Osteoblast (primary cell): ENCODE measurements at regions not wholly inside any gene's neighbourhood (a gene's known extent, or its start where the extent isn't known, plus 50 kb on each side); places are given as distances from the start of the nearest gene placed in this dataset.

Experiments
- DNase-seq: peaks from one replicate; pipeline ENCODE4 v3.0.0; 2011; ENCODE audit warnings: low spot score, mixed read lengths; ENCODE audit not compliant: insufficient read length; ENCODE audit errors: missing footprints
- H2AFZ ChIP-seq: 2 replicates; pipeline ENCODE4 v1.6.0; 2011; ENCODE audit warnings: mild to moderate bottlenecking, low read length
- H3K27ac ChIP-seq: 2 replicates; pipeline ENCODE4 v1.5.1; 2011; ENCODE audit warnings: mild to moderate bottlenecking, low read depth, low read length, moderate library complexity
- H3K27me3 ChIP-seq: 2 replicates; pipeline ENCODE4 v1.6.0; 2012; ENCODE audit warnings: mild to moderate bottlenecking, control low read depth, inconsistent platforms, low read length, moderate library complexity; ENCODE audit not compliant: insufficient read depth
- H3K36me3 ChIP-seq: 2 replicates; pipeline ENCODE4 v1.5.1; 2011; ENCODE audit warnings: mild to moderate bottlenecking, low read length, control low read depth, moderate library complexity; ENCODE audit not compliant: insufficient read depth
- H3K4me1 ChIP-seq: 2 replicates; pipeline ENCODE4 v1.5.1; 2011; ENCODE audit warnings: mild to moderate bottlenecking, low read length, control low read depth, moderate library complexity; ENCODE audit not compliant: insufficient read depth
- H3K4me2 ChIP-seq: 2 replicates; pipeline ENCODE4 v1.6.0; 2011; ENCODE audit warnings: mild to moderate bottlenecking, low read length; ENCODE audit not compliant: insufficient read depth
- H3K4me3 ChIP-seq: fragments of 200-600 bp; sonication (generic); 3 replicates; pipeline ENCODE4 v1.5.1; 2012; ENCODE audit warnings: mild to moderate bottlenecking, low read length, inconsistent platforms; ENCODE audit not compliant: insufficient read depth
- H3K79me2 ChIP-seq: 2 replicates; pipeline ENCODE4 v1.6.0; 2012; ENCODE audit warnings: mild to moderate bottlenecking, low read length, control low read depth, inconsistent platforms; ENCODE audit not compliant: insufficient read depth
- H3K9me3 ChIP-seq: 2 replicates; pipeline ENCODE4 v1.5.1; 2011; ENCODE audit warnings: low read depth, low read length, control low read depth
- H4K20me1 ChIP-seq: 2 replicates; pipeline ENCODE4 v1.6.0; 2012; ENCODE audit warnings: mild to moderate bottlenecking, low read length, control low read depth; ENCODE audit not compliant: insufficient read depth
- TF ChIP-seq, protein P1 (sequence below): IDR thresholded peaks from 2 replicates; pipeline ENCODE4 v1.5.1; 2011; ENCODE audit warnings: mild to moderate bottlenecking, low read depth, low read length, moderate library complexity; ENCODE audit errors: extremely low read depth

DNA sequence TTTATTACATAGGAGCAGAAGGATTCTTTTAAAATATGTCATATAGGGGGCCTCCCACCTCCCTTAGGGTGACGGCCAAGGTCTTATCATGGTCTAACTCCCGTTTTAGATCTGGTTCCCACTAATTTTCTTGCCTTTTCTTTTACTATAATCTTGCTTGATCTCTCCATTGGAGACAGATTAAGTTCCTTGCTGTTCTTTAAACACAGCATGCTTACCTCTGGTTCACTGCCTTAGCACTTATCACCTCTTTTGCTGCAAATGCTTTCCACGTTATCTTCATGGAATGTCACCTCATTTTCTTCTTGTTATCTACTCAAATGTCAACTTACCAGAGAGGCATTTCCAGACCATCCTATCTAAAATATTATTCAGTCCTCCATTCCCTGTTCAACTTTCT, 1047.6 kb downstream of the TLE4 start:
- no peaks in the 10 kb centered on the region for H3K4me1 ChIP-seq
- TF ChIP-seq, protein P1, sequence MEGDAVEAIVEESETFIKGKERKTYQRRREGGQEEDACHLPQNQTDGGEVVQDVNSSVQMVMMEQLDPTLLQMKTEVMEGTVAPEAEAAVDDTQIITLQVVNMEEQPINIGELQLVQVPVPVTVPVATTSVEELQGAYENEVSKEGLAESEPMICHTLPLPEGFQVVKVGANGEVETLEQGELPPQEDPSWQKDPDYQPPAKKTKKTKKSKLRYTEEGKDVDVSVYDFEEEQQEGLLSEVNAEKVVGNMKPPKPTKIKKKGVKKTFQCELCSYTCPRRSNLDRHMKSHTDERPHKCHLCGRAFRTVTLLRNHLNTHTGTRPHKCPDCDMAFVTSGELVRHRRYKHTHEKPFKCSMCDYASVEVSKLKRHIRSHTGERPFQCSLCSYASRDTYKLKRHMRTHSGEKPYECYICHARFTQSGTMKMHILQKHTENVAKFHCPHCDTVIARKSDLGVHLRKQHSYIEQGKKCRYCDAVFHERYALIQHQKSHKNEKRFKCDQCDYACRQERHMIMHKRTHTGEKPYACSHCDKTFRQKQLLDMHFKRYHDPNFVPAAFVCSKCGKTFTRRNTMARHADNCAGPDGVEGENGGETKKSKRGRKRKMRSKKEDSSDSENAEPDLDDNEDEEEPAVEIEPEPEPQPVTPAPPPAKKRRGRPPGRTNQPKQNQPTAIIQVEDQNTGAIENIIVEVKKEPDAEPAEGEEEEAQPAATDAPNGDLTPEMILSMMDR, result no peak

DNA sequence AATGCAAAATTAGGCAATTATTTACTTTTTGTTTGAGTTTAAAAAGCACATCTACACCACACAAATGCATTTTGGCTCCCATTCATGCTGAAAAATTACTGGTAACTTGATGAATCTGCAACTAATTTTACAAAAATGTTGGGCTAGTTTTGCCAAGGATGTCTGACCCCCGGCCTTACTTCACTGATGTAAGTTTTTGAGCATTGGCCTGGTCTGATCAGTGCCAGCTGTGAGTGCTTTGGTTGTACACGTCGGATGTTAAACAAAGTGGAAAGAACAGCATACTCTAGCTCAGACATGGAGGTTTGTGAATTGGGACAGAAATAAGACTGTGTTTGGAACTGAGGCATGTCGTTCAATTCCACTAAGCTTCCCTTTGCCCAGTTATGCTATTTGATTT, 1044.2 kb downstream of the TLE4 start:
- Histone ChIP-seq H2AFZ (peak overlapping the region; percentile 75), H3K27me3 (no peaks in the 10 kb centered on the region), H3K4me2 (peak overlapping the region; percentile 19), H3K9me3 (no peaks in the 10 kb centered on the region), H4K20me1 (no peaks in the 10 kb centered on the region), H3K4me1 (no peaks in the 10 kb centered on the region), H3K36me3 (no peaks in the 10 kb centered on the region), H3K79me2 (no peaks in the 10 kb centered on the region), H3K4me3 (no peak overlapping the region), H3K27ac (no peak overlapping the region)
- TF ChIP-seq, protein P1, result no peak
- peak; percentile 31 for DNase-seq

More for the DNA sequence above, 1047.6 kb downstream of the TLE4 start:
- H4K20me1 ChIP-seq, result no peaks in the 10 kb centered on the region
- no peak overlapping the region for H3K4me2 ChIP-seq
- no peak overlapping the region for H3K4me3 ChIP-seq
- no peak for DNase-seq
- no peaks in the 10 kb centered on the region for H3K36me3 ChIP-seq
- H3K27ac ChIP-seq, result no peak overlapping the region
- no peak overlapping the region for H2AFZ ChIP-seq
- no peaks in the 10 kb centered on the region for H3K9me3 ChIP-seq
- no peaks in the 10 kb centered on the region for H3K79me2 ChIP-seq
- no peaks in the 10 kb centered on the region for H3K27me3 ChIP-seq

DNA sequence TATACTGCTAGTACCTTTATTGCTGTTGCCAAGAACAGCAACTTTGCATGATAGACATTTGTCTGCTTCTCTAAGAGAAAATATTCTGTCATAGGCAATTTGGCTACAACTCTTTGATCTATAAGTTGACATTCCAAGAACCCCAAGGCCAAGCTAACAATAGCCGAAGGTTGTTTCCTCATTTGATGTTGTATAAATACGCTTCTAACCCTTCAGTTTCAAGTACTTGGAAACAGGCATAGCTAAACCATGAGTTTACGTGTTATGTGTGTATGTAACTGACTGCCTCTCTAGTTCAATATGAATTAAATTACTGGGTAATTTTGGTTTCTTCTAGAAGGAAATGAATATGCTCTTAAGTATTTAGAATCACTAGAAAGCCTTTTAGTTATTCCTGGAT, 1034.0 kb downstream of the TLE4 start:
- no peak overlapping the region for H3K4me2 ChIP-seq
- TF ChIP-seq, protein P1, result no peak
- DNase-seq, result no peak
- H3K27ac ChIP-seq, result no peak overlapping the region
- H3K4me1 ChIP-seq, result no peaks in the 10 kb centered on the region
- H3K79me2 ChIP-seq, result no peaks in the 10 kb centered on the region
- H3K36me3 ChIP-seq, result no peaks in the 10 kb centered on the region
- H4K20me1 ChIP-seq, result no peaks in the 10 kb centered on the region
- no peaks in the 10 kb centered on the region for H3K27me3 ChIP-seq
- no peak overlapping the region for H3K4me3 ChIP-seq
- H3K9me3 ChIP-seq, result no peaks in the 10 kb centered on the region
- no peak overlapping the region for H2AFZ ChIP-seq

DNA sequence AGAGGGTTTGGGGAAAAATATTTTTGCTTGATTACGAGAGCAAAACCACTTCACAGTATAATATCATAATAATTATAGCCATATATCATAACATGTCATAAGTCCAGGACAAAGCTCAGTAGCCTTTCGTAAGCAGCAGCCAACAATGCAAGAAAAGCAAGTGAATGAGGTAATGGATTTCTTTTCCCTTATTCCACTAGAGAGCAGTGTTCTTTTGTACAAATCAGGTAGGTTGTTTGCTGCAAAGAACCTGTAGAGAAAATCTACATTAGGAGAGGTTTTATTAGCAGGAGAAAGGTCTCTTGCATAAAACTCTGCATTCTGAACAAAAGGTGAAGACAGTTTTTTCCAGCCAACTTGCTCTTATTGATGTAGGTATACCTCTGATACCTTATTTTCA, 1033.4 kb downstream of the TLE4 start:
- DNase-seq, result peak; percentile 22
- Histone ChIP-seq H3K36me3 (no peaks in the 10 kb centered on the region), H3K4me3 (no peak overlapping the region), H3K27me3 (no peaks in the 10 kb centered on the region), H3K4me1 (no peaks in the 10 kb centered on the region), H4K20me1 (no peaks in the 10 kb centered on the region), H3K4me2 (no peak overlapping the region), H3K9me3 (no peaks in the 10 kb centered on the region), H2AFZ (no peak overlapping the region), H3K79me2 (no peaks in the 10 kb centered on the region), H3K27ac (no peak overlapping the region)
- TF ChIP-seq, protein P1, result peak; percentile 60
